Gastrocnemius medialis (tissue), 4 donors: ENCODE measurements at regions not wholly inside any gene's neighbourhood (a gene's known extent, or its start where the extent isn't known, plus 50 kb on each side); places are given as distances from the start of the nearest gene placed in this dataset.

Source experiments
- ATAC-seq, 2 donors: fragments of 150-250 bp; one replicate each; pipeline ENCODE4 v1.9.1; 2016
- DNase-seq, 2 donors: peaks; one replicate each; pipeline ENCODE4 v3.0.0-alpha.2; 2019
- H3K27ac ChIP-seq, 4 donors: fragments of 200-600 bp; sonication (generic); 1 replicate in 1 of 4; 2 replicates in 3 of 4; pipeline ENCODE4 v1.5.1; 2016 to 2018; ENCODE audit warnings: mild to moderate bottlenecking in 2 of 4, moderate library complexity in 1 of 4
- H3K27me3 ChIP-seq, 3 donors: fragments of 200-600 bp; sonication (generic) in 2 of 3; 1 replicate in 1 of 3; 2 replicates in 2 of 3; pipeline versions ENCODE4 v1.5.1 to v1.6.0; 2016 to 2019; ENCODE audit warnings: mild to moderate bottlenecking in 1 of 3, moderate library complexity in 1 of 3
- H3K36me3 ChIP-seq, 2 donors: fragments of 200-600 bp; sonication (generic) in 1 of 2; one replicate each; pipeline ENCODE4 v1.5.1; 2017 to 2018
- H3K4me1 ChIP-seq, 2 donors: fragments of 200-600 bp; sonication (generic) in 1 of 2; one replicate each; pipeline ENCODE4 v1.5.1; 2016 to 2017; ENCODE audit warnings: mild to moderate bottlenecking in 2 of 2
- H3K4me3 ChIP-seq, 4 donors: fragments of 200-600 bp; sonication (generic) in 3 of 4; 1 replicate in 1 of 4; 2 replicates in 3 of 4; pipeline ENCODE4 v1.5.1; 2016 to 2019; ENCODE audit warnings: mild to moderate bottlenecking in 2 of 4
- H3K9me3 ChIP-seq, 3 donors: fragments of 200-600 bp; sonication (generic) in 2 of 3; 1 replicate in 1 of 3; 2 replicates in 2 of 3; pipeline ENCODE4 v1.5.1; 2016 to 2019
- CTCF ChIP-seq, 5 experiments: fragments of 450-650 bp in 3 of 5; fragments of 200-600 bp in 2 of 5; sonication (generic) in 2 of 5; IDR thresholded peaks in 4 of 5; conservative IDR thresholded peaks in 1 of 5; 1 replicate in 4 of 5; 2 replicates in 1 of 5; pipeline ENCODE4 v1.5.1; 2016 to 2019; ENCODE audit warnings: antibody characterized with exemption in 5 of 5, mild to moderate bottlenecking in 3 of 5, moderate library complexity in 3 of 5
- POLR2A ChIP-seq, 2 donors: fragments of 450-650 bp; IDR thresholded peaks; one replicate each; pipeline ENCODE4 v1.6.1; 2017; ENCODE audit warnings: antibody characterized with exemption in 2 of 2, mild to moderate bottlenecking in 2 of 2, moderate library complexity in 2 of 2
- in situ Hi-C, 4 donors: fragments of 200-750 bp; cut with MboI; loops; one replicate each; pipeline versions ENCODE4 v1.15.0 to v1.8.0; 2017; ENCODE audit warnings: low sequenced_read_pairs in 4 of 4
- intact Hi-C: fragments of 100-400 bp; cut with DNase I; formaldehyde crosslinking; loops from one replicate; pipeline ENCODE4 v1.15.1; 2023; ENCODE audit warnings: low total_unique reads

DNA sequence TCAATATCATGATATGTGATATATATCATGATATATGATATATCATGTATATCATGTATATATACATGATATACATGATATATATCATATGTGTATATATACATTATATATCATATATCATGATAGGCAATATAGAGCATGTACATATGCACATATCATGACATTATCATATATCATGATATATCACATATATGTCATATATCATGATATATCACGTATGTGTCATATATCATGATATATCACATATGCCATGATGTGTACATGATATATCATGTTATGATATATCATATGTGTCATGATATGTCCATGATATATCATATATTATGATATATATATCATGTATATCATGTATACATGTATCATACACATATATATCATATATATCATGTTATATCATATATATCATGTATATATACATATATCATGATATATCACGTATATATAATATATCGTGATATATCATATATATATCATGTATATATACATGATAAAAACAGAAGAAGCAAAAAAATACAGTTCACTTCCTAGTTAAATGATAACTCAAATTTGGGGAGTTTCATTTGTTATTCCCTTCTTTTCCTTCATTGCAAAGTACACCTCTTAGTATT, 670.1 kb upstream of the EPHA5 start:
- intact Hi-C loops, result no loop called here
- in situ Hi-C loops, result no loop called here
- no peaks in the 10 kb centered on the region for H3K4me1 ChIP-seq
- no peaks in the 10 kb centered on the region for H3K9me3 ChIP-seq
- no peak for DNase-seq
- TF ChIP-seq CTCF (IDR thresholded peaks at IDR 0.05 in 4 of 5, conservative IDR thresholded peaks at IDR 0.05 in 1 of 5) (no peak), POLR2A (IDR thresholded peaks at IDR 0.05) (no peak)
- H3K4me3 ChIP-seq, result no peak overlapping the region
- H3K27me3 ChIP-seq, result no peaks in the 10 kb centered on the region
- ATAC-seq, result no peak
- H3K36me3 ChIP-seq, result no peaks in the 10 kb centered on the region
- H3K27ac ChIP-seq, result no peak overlapping the region

DNA sequence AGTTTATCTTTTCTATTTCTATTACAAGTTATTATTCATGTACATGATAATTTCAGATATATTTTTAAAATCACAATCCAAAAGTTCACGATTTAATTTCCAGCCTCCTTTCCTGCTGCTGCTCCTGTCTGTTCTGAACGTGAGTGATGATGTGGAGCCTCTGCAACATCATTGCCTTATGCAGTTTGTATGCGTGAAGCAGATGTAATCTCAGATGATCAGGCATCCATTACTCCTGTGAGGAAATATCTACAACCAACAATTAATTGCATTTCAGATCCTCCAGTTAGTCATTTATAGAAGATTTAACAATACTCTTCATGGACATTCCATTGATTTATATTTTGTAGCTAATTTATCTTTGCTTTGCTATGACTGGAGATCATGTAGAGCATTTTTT, 668.7 kb upstream of the EPHA5 start:
- no peak for TF ChIP-seq POLR2A (IDR thresholded peaks at IDR 0.05)
- TF ChIP-seq CTCF (IDR thresholded peaks at IDR 0.05 in 4 of 5, conservative IDR thresholded peaks at IDR 0.05 in 1 of 5), result no peak
- Histone ChIP-seq H3K4me1 (no peaks in the 10 kb centered on the region), H3K9me3 (no peaks in the 10 kb centered on the region), H3K36me3 (no peaks in the 10 kb centered on the region), H3K4me3 (no peak overlapping the region), H3K27ac (no peak overlapping the region), H3K27me3 (no peaks in the 10 kb centered on the region)
- in situ Hi-C loops (no loop called here), intact Hi-C loops (no loop called here)
- DNase-seq (no peak), ATAC-seq (no peak)

GRCh38 chr4:66331761-66332160, 661.5 kb upstream of the EPHA5 start:
- TF ChIP-seq CTCF (IDR thresholded peaks at IDR 0.05 in 4 of 5, conservative IDR thresholded peaks at IDR 0.05 in 1 of 5) (no peak), POLR2A (IDR thresholded peaks at IDR 0.05) (no peak)
- intact Hi-C loops, result no loop called here
- in situ Hi-C loops, result no loop called here
- H3K4me3 ChIP-seq, result no peak overlapping the region
- ATAC-seq (no peak), DNase-seq (no peak)
- H3K4me1 ChIP-seq, result no peaks in the 10 kb centered on the region
- H3K27me3 ChIP-seq, result no peaks in the 10 kb centered on the region
- no peak overlapping the region for H3K27ac ChIP-seq
- no peaks in the 10 kb centered on the region for H3K36me3 ChIP-seq
- no peaks in the 10 kb centered on the region for H3K9me3 ChIP-seq

DNA sequence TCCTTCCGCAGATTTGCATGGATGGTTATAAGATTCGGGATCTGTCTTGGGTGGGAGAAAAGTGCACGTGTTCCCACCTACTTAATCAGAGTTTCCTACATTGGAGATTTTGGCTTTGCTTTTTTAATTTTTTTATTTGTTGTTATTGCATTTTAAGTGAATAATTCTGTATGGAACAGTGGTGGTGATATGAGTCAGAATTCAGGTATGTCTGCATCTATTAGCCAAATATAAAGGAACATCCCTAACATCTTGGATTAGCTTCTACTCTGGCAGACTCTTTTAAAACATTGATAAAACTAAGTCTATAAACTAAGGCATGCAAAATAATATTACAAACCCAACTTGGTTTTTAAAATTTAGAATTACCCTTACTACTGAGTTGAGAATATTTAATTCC, 659.8 kb upstream of the EPHA5 start:
- in situ Hi-C loops, result no loop called here

More for the DNA sequence above, 659.8 kb upstream of the EPHA5 start:
- H3K9me3 ChIP-seq, result no peaks in the 10 kb centered on the region
- TF ChIP-seq CTCF (IDR thresholded peaks at IDR 0.05 in 4 of 5, conservative IDR thresholded peaks at IDR 0.05 in 1 of 5), result no peak
- TF ChIP-seq POLR2A (IDR thresholded peaks at IDR 0.05), result no peak
- ATAC-seq (no peak), DNase-seq (no peak)
- H3K36me3 ChIP-seq, result no peaks in the 10 kb centered on the region
- no peak overlapping the region for H3K27ac ChIP-seq
- H3K27me3 ChIP-seq, result no peaks in the 10 kb centered on the region
- H3K4me3 ChIP-seq, result no peak overlapping the region
- intact Hi-C loops, result no loop called here
- no peaks in the 10 kb centered on the region for H3K4me1 ChIP-seq
